ENCODE measurements at regions not wholly inside any gene's neighbourhood (a gene's known extent, or its start where the extent isn't known, plus 50 kb on each side); places are given as distances from the start of the nearest gene placed in this dataset.

DNA sequence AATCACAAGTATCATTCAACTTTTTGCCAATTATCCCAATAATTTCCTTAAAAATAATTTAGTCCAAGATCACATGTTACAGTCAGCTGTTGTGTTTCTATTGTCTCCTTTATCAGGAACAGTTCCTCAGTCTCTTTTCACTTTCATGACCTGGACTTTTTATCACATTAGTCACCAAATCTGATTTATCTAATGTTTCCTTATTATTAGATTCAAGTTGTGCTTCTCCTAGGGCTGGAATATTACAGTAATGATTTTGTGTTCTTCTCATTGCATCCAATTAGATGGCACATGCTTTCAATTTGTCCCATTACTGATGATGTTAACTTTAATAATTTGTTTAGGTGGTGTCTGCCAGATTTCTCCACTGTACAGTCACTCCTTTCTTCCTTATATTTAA, 66.3 kb upstream of the DCBLD2 start:
- H2AFZ ChIP-seq (ENCODE audit: low read length), result no peak overlapping the region
- no peaks in the 10 kb centered on the region for H3K36me3 ChIP-seq (replicated peaks in 1 of 2; ENCODE audit: control insufficient read depth in 2 of 2, insufficient read depth in 2 of 2, low read length in 2 of 2)
- H3K4me1 ChIP-seq (ENCODE audit: control insufficient read depth in 2 of 2, insufficient read depth in 1 of 2, low read depth in 1 of 2, low read length in 2 of 2), result peaks cover 0 to 2% of the 10 kb centered on the region in 2 donors
- no peak overlapping the region for H3K18ac ChIP-seq (ENCODE audit: low read length)
- no peak overlapping the region for H4K91ac ChIP-seq (ENCODE audit: low read depth, low read length, poor library complexity)
- H3K27ac ChIP-seq (replicated peaks; ENCODE audit: low read length), result no peak overlapping the region
- H3K9me3 ChIP-seq (replicated peaks in 1 of 2; ENCODE audit: control insufficient read depth in 2 of 2, insufficient read depth in 1 of 2, low read depth in 1 of 2, low read length in 2 of 2), result peaks cover 0 to 3% of the 10 kb centered on the region in 2 donors
- no peak overlapping the region for H4K8ac ChIP-seq (ENCODE audit: low read depth, low read length)
- no peak overlapping the region for H3K23ac ChIP-seq (ENCODE audit: low read depth, low read length, poor library complexity)
- no peak for DNase-seq (ENCODE audit: low spot score)
- H3K4me2 ChIP-seq (ENCODE audit: insufficient read depth, low read length, poor library complexity, severe bottlenecking), result no peak overlapping the region
- no peak overlapping the region for H2BK5ac ChIP-seq (ENCODE audit: low read length)
- no peak overlapping the region for H2BK120ac ChIP-seq (ENCODE audit: low read depth, low read length)
- H3K79me1 ChIP-seq (ENCODE audit: low read depth, low read length), result no peaks in the 10 kb centered on the region
- H3K27me3 ChIP-seq (ENCODE audit: control insufficient read depth in 3 of 3, insufficient read depth in 3 of 3, low read depth in 1 of 3, low read length in 3 of 3), result no peaks in the 10 kb centered on the region
- no peak overlapping the region for H2AK5ac ChIP-seq (ENCODE audit: low read depth, low read length)
- H3K4ac ChIP-seq (ENCODE audit: low read length), result no peak overlapping the region
- H3K14ac ChIP-seq (ENCODE audit: low read length), result no peak overlapping the region
- H3K9ac ChIP-seq (ENCODE audit: low read depth, low read length, poor library complexity), result no peak overlapping the region
- H3K4me3 ChIP-seq (ENCODE audit: low read length in 2 of 2), result no peak overlapping the region
- H2BK15ac ChIP-seq (ENCODE audit: low read length), result no peak overlapping the region
- no peak overlapping the region for H2BK12ac ChIP-seq (ENCODE audit: low read length)

DNA sequence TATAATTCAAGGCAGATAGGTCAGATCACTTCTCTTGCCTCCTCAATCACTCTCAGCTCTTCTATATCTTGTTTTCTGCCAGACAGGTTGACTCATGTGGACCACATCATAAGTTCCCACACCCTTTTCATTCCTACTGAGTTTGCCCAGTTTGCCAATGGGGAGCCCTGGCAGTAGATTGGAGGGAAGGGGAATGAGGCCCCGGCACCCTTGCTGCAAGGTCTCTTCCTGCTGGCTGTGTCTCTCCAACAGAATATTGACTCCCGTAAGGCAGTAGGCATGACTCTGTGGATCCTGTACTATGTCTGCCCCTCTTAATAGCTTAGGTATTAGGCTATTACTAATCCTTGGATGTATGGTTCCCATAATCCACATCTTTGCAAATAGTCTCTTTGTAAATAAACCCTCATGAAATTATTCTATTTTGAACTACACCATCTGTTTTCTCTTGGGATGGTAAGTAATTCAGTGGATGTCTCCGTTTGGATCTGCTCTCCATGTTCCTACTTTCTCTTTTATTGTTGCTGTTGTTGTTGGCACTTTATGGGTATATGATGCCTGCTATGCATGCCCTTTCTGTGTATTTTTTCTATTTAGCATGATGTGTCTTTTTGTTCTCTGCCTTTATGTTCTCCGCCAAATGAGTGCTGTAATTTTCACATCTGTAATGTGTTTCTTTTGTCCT, 65.5 kb upstream of the DCBLD2 start:
- H3K9ac ChIP-seq (ENCODE audit: low read depth, low read length, poor library complexity), result no peak overlapping the region
- H2BK5ac ChIP-seq (ENCODE audit: low read length), result no peak overlapping the region
- H3K18ac ChIP-seq (ENCODE audit: low read length), result no peak overlapping the region
- no peak overlapping the region for H3K23ac ChIP-seq (ENCODE audit: low read depth, low read length, poor library complexity)
- no peak overlapping the region for H2BK15ac ChIP-seq (ENCODE audit: low read length)
- H3K4me3 ChIP-seq (ENCODE audit: low read length in 2 of 2), result no peak overlapping the region
- H3K9me3 ChIP-seq (replicated peaks in 1 of 2; ENCODE audit: control insufficient read depth in 2 of 2, insufficient read depth in 1 of 2, low read depth in 1 of 2, low read length in 2 of 2), result peaks cover 0 to 3% of the 10 kb centered on the region in 2 donors
- H2AFZ ChIP-seq (ENCODE audit: low read length), result no peak overlapping the region
- no peak overlapping the region for H2BK120ac ChIP-seq (ENCODE audit: low read depth, low read length)
- H4K91ac ChIP-seq (ENCODE audit: low read depth, low read length, poor library complexity), result no peak overlapping the region
- no peak overlapping the region for H4K8ac ChIP-seq (ENCODE audit: low read depth, low read length)
- no CpG with 5 or more reads among the region's 4 CpGs for WGBS, 2 donors (ENCODE audit: extremely low coverage in 2 of 2, insufficient read length in 2 of 2, insufficient replicate concordance in 1 of 2)
- H2BK12ac ChIP-seq (ENCODE audit: low read length), result no peak overlapping the region
- no peak overlapping the region for H2AK5ac ChIP-seq (ENCODE audit: low read depth, low read length)
- no peak for DNase-seq (ENCODE audit: low spot score)
- H3K14ac ChIP-seq (ENCODE audit: low read length), result no peak overlapping the region
- peaks cover 3 to 8% of the 10 kb centered on the region in 2 donors for H3K4me1 ChIP-seq (ENCODE audit: control insufficient read depth in 2 of 2, insufficient read depth in 1 of 2, low read depth in 1 of 2, low read length in 2 of 2)
- no peaks in the 10 kb centered on the region for H3K79me1 ChIP-seq (ENCODE audit: low read depth, low read length)
- no peak overlapping the region for H3K27ac ChIP-seq (replicated peaks; ENCODE audit: low read length)
- H3K4me2 ChIP-seq (ENCODE audit: insufficient read depth, low read length, poor library complexity, severe bottlenecking), result no peak overlapping the region
- no peak overlapping the region for H3K4ac ChIP-seq (ENCODE audit: low read length)
- H3K36me3 ChIP-seq (replicated peaks in 1 of 2; ENCODE audit: control insufficient read depth in 2 of 2, insufficient read depth in 2 of 2, low read length in 2 of 2), result no peaks in the 10 kb centered on the region
- no peaks in the 10 kb centered on the region for H3K27me3 ChIP-seq (ENCODE audit: control insufficient read depth in 3 of 3, insufficient read depth in 3 of 3, low read depth in 1 of 3, low read length in 3 of 3)

DNA sequence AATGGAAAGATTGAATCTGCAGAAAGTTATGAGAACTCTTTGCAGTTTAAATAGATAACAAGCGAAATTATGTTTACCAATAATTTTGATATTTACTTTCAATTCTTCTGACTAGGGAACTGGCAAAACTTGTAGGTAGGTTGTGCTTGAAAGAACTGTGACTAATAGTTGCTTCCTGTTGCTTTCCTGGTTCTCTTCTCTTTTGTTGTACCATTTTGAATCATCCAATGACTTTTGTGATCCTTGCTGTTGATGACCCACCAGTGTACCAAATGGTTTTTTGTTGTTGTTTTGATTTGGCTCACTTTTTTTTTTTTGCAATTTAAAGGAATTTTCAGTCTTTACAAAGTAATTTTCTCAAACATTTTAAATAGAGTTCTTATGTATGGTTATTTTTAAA, 64.9 kb upstream of the DCBLD2 start:
- no peak overlapping the region for H4K8ac ChIP-seq (ENCODE audit: low read depth, low read length)
- H4K91ac ChIP-seq (ENCODE audit: low read depth, low read length, poor library complexity), result no peak overlapping the region
- H3K23ac ChIP-seq (ENCODE audit: low read depth, low read length, poor library complexity), result no peak overlapping the region
- no peak overlapping the region for H2BK120ac ChIP-seq (ENCODE audit: low read depth, low read length)
- no peak overlapping the region for H3K9ac ChIP-seq (ENCODE audit: low read depth, low read length, poor library complexity)
- H3K79me1 ChIP-seq (ENCODE audit: low read depth, low read length), result no peaks in the 10 kb centered on the region
- no peak overlapping the region for H2AK5ac ChIP-seq (ENCODE audit: low read depth, low read length)
- H3K4me2 ChIP-seq (ENCODE audit: insufficient read depth, low read length, poor library complexity, severe bottlenecking), result no peak overlapping the region
- DNase-seq (ENCODE audit: low spot score), result no peak
- H3K18ac ChIP-seq (ENCODE audit: low read length), result no peak overlapping the region
- H3K4me1 ChIP-seq (ENCODE audit: control insufficient read depth in 2 of 2, insufficient read depth in 1 of 2, low read depth in 1 of 2, low read length in 2 of 2), result peaks cover 3 to 6% of the 10 kb centered on the region in 2 donors
- no peak overlapping the region for H3K4me3 ChIP-seq (ENCODE audit: low read length in 2 of 2)
- H3K27ac ChIP-seq (replicated peaks; ENCODE audit: low read length), result no peak overlapping the region
- no CpG with 5 or more reads among the region's 1 CpG for WGBS, 2 donors (ENCODE audit: extremely low coverage in 2 of 2, insufficient read length in 2 of 2, insufficient replicate concordance in 1 of 2)
- H3K14ac ChIP-seq (ENCODE audit: low read length), result no peak overlapping the region
- peaks cover 0 to 3% of the 10 kb centered on the region in 2 donors for H3K9me3 ChIP-seq (replicated peaks in 1 of 2; ENCODE audit: control insufficient read depth in 2 of 2, insufficient read depth in 1 of 2, low read depth in 1 of 2, low read length in 2 of 2)
- H3K36me3 ChIP-seq (replicated peaks in 1 of 2; ENCODE audit: control insufficient read depth in 2 of 2, insufficient read depth in 2 of 2, low read length in 2 of 2), result no peaks in the 10 kb centered on the region
- H3K27me3 ChIP-seq (ENCODE audit: control insufficient read depth in 3 of 3, insufficient read depth in 3 of 3, low read depth in 1 of 3, low read length in 3 of 3), result no peaks in the 10 kb centered on the region
- H2AFZ ChIP-seq (ENCODE audit: low read length), result no peak overlapping the region
- H3K4ac ChIP-seq (ENCODE audit: low read length), result no peak overlapping the region
- no peak overlapping the region for H2BK12ac ChIP-seq (ENCODE audit: low read length)
- no peak overlapping the region for H2BK5ac ChIP-seq (ENCODE audit: low read length)
- H2BK15ac ChIP-seq (ENCODE audit: low read length), result no peak overlapping the region

DNA sequence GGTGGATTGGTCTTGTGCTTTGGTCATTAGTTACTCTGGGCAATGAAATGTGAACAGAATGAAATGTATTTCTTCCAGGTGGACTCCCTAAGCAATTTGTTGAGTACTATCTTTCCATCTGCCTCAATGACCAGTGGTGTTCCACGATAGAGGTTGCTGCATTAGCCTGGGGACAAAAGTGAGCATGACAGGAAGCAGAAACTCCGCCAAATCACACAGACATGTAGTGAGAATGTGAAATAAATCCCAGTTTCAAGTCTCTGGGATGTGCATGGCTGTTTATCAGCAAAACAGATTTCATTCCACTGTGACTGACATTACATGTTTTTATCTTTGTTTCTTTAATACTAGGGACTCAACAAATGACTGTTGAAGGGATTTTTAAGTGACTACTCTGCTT, 63.3 kb upstream of the DCBLD2 start:
- Histone ChIP-seq H3K27ac (replicated peaks; ENCODE audit: low read length) (no peak overlapping the region), H3K4me2 (ENCODE audit: insufficient read depth, low read length, poor library complexity, severe bottlenecking) (no peak overlapping the region), H3K4me1 (ENCODE audit: control insufficient read depth in 2 of 2, insufficient read depth in 1 of 2, low read depth in 1 of 2, low read length in 2 of 2) (peaks cover 3 to 6% of the 10 kb centered on the region in 2 donors), H3K4me3 (ENCODE audit: low read length in 2 of 2) (no peak overlapping the region), H2BK120ac (ENCODE audit: low read depth, low read length) (no peak overlapping the region), H3K79me1 (ENCODE audit: low read depth, low read length) (no peaks in the 10 kb centered on the region), H3K9ac (ENCODE audit: low read depth, low read length, poor library complexity) (no peak overlapping the region), H3K23ac (ENCODE audit: low read depth, low read length, poor library complexity) (no peak overlapping the region), H2AFZ (ENCODE audit: low read length) (peak overlapping the region; percentile 9), H3K18ac (ENCODE audit: low read length) (no peak overlapping the region), H4K91ac (ENCODE audit: low read depth, low read length, poor library complexity) (no peak overlapping the region), H3K14ac (ENCODE audit: low read length) (no peak overlapping the region), H3K27me3 (ENCODE audit: control insufficient read depth in 3 of 3, insufficient read depth in 3 of 3, low read depth in 1 of 3, low read length in 3 of 3) (no peaks in the 10 kb centered on the region), H3K9me3 (replicated peaks in 1 of 2; ENCODE audit: control insufficient read depth in 2 of 2, insufficient read depth in 1 of 2, low read depth in 1 of 2, low read length in 2 of 2) (no peaks in the 10 kb centered on the region), H2AK5ac (ENCODE audit: low read depth, low read length) (no peak overlapping the region), H3K4ac (ENCODE audit: low read length) (no peak overlapping the region), H4K8ac (ENCODE audit: low read depth, low read length) (no peak overlapping the region), H3K36me3 (replicated peaks in 1 of 2; ENCODE audit: control insufficient read depth in 2 of 2, insufficient read depth in 2 of 2, low read length in 2 of 2) (no peaks in the 10 kb centered on the region), H2BK12ac (ENCODE audit: low read length) (no peak overlapping the region), H2BK15ac (ENCODE audit: low read length) (no peak overlapping the region), H2BK5ac (ENCODE audit: low read length) (no peak overlapping the region)
- WGBS, 2 donors (ENCODE audit: extremely low coverage in 2 of 2, insufficient read length in 2 of 2, insufficient replicate concordance in 1 of 2), result no CpG with 5 or more reads among the region's 2 CpGs
- DNase-seq (ENCODE audit: low spot score), result no peak
